T-helper 17 cell (primary cell): ENCODE measurements at regions not wholly inside any gene's neighbourhood (a gene's known extent, or its start where the extent isn't known, plus 50 kb on each side); places are given as distances from the start of the nearest gene placed in this dataset.
"Not testable (repeated sequence)": the region's sequence is repeated elsewhere in the genome, so short reads cannot be mapped to it uniquely, and the experiment has no call there.

Source experiments
- ATAC-seq: fragments of 150-1000 bp; cut with Tn5 transposase; 2 replicates; pipeline ENCODE4 v1.10.0; 2021; ENCODE audit warnings: mild to moderate bottlenecking, moderate library complexity
- DNase-seq, 3 donors: peaks; one replicate each; pipeline versions ENCODE4 v3.0.0 to v3.0.0-alpha.2; 2020 to 2021
- H3K9me3 ChIP-seq: one replicate; pipeline ENCODE4 v1.7.0; 2013; ENCODE audit warnings: low read length, mild to moderate bottlenecking; ENCODE audit not compliant: control insufficient read depth, poor library complexity, severe bottlenecking
- H3K27ac Mint-ChIP-seq: one replicate; pipeline ENCODE4 v1.8.0; 2022; ENCODE audit warnings: mild to moderate bottlenecking, moderate library complexity, mixed read lengths
- H3K27me3 Mint-ChIP-seq: one replicate; pipeline ENCODE4 v1.8.0; 2022; ENCODE audit warnings: mixed read lengths
- H3K36me3 Mint-ChIP-seq: one replicate; pipeline ENCODE4 v1.8.0; 2022; ENCODE audit warnings: low read depth, mixed read lengths
- H3K4me1 Mint-ChIP-seq: one replicate; pipeline ENCODE4 v1.8.0; 2022; ENCODE audit warnings: mild to moderate bottlenecking, mixed read lengths
- H3K4me3 Mint-ChIP-seq: one replicate; pipeline ENCODE4 v1.8.0; 2022; ENCODE audit warnings: mild to moderate bottlenecking, moderate library complexity, mixed read lengths

GRCh38 chr4:186845137-186845842 is 121.6 kb upstream of the FAT1 start:
- Mint-ChIP-seq H3K36me3 (no peaks in the 10 kb centered on the region), H3K27ac (no peak overlapping the region), H3K27me3 (no peaks in the 10 kb centered on the region), H3K4me3 (no peak overlapping the region), H3K4me1 (no peaks in the 10 kb centered on the region)
- DNase-seq: no peak
- no peak for ATAC-seq
- peaks cover 2% of the 10 kb centered on the region for H3K9me3 ChIP-seq

GRCh38 chr4:186846426-186846825 is 122.8 kb upstream of the FAT1 start:
- DNase-seq (no peak), ATAC-seq (no peak)
- Mint-ChIP-seq H3K4me3 (no peak overlapping the region), H3K36me3 (no peaks in the 10 kb centered on the region), H3K27ac (no peak overlapping the region), H3K27me3 (no peaks in the 10 kb centered on the region), H3K4me1 (no peaks in the 10 kb centered on the region)
- peaks cover 2% of the 10 kb centered on the region for H3K9me3 ChIP-seq

GRCh38 chr4:186847429-186848131 is 123.9 kb upstream of the FAT1 start:
- ATAC-seq, H3K27me3 Mint-ChIP-seq, H3K27ac Mint-ChIP-seq, H3K9me3 ChIP-seq, H3K36me3 Mint-ChIP-seq, H3K4me1 Mint-ChIP-seq, H3K4me3 Mint-ChIP-seq, DNase-seq: not testable (repeated sequence)

- DNase-seq (no peak), ATAC-seq (no peak)
- no peaks in the 10 kb centered on the region for H3K36me3 Mint-ChIP-seq
- peaks cover 2% of the 10 kb centered on the region for H3K9me3 ChIP-seq
- no peak overlapping the region for H3K27ac Mint-ChIP-seq
- no peaks in the 10 kb centered on the region for H3K27me3 Mint-ChIP-seq
- no peaks in the 10 kb centered on the region for H3K4me1 Mint-ChIP-seq
- H3K4me3 Mint-ChIP-seq: no peak overlapping the region
Measured at GRCh38 chr4:186848437-186848836, 124.8 kb upstream of the FAT1 start.

GRCh38 chr4:186851291-186852072 is 127.8 kb upstream of the FAT1 start:
- Mint-ChIP-seq H3K27me3 (no peaks in the 10 kb centered on the region), H3K4me3 (no peak overlapping the region), H3K4me1 (no peaks in the 10 kb centered on the region), H3K27ac (no peak overlapping the region), H3K36me3 (no peaks in the 10 kb centered on the region)
- DNase-seq (no peak), ATAC-seq (no peak)
- no peaks in the 10 kb centered on the region for H3K9me3 ChIP-seq

- Mint-ChIP-seq H3K27me3 (no peaks in the 10 kb centered on the region), H3K4me1 (no peaks in the 10 kb centered on the region), H3K27ac (no peak overlapping the region), H3K4me3 (no peak overlapping the region), H3K36me3 (no peaks in the 10 kb centered on the region)
- ATAC-seq: no peak
- no peaks in the 10 kb centered on the region for H3K9me3 ChIP-seq
- no peak for DNase-seq
Measured at GRCh38 chr4:186852073-186852420, 128.4 kb upstream of the FAT1 start.

GRCh38 chr4:186852964-186853391 is 129.3 kb upstream of the FAT1 start:
- ATAC-seq: no peak
- DNase-seq: no peak
- Mint-ChIP-seq H3K27ac (no peak overlapping the region), H3K4me3 (no peak overlapping the region), H3K36me3 (no peaks in the 10 kb centered on the region), H3K27me3 (no peaks in the 10 kb centered on the region), H3K4me1 (no peaks in the 10 kb centered on the region)
- no peaks in the 10 kb centered on the region for H3K9me3 ChIP-seq

GRCh38 chr4:186854256-186854655 is 130.6 kb upstream of the FAT1 start:
- no peaks in the 10 kb centered on the region for H3K9me3 ChIP-seq
- DNase-seq (no peak), ATAC-seq (no peak)
- no peaks in the 10 kb centered on the region for H3K27me3 Mint-ChIP-seq
- H3K4me3 Mint-ChIP-seq: no peak overlapping the region
- H3K27ac Mint-ChIP-seq: no peak overlapping the region
- no peaks in the 10 kb centered on the region for H3K4me1 Mint-ChIP-seq
- no peaks in the 10 kb centered on the region for H3K36me3 Mint-ChIP-seq

- Mint-ChIP-seq H3K27ac (no peak overlapping the region), H3K27me3 (no peaks in the 10 kb centered on the region), H3K36me3 (no peaks in the 10 kb centered on the region), H3K4me1 (no peaks in the 10 kb centered on the region), H3K4me3 (no peak overlapping the region)
- ATAC-seq (no peak), DNase-seq (no peak)
- H3K9me3 ChIP-seq: no peaks in the 10 kb centered on the region
Measured at GRCh38 chr4:186855111-186855510, 131.5 kb upstream of the FAT1 start.

GRCh38 chr4:186857793-186858192 is 134.1 kb upstream of the FAT1 start:
- Mint-ChIP-seq H3K27ac (no peak overlapping the region), H3K36me3 (no peaks in the 10 kb centered on the region)
- ATAC-seq: no peak

GRCh38 chr4:186858355-186858754 is 134.7 kb upstream of the FAT1 start:
- H3K36me3 Mint-ChIP-seq: no peaks in the 10 kb centered on the region
- H3K4me3 Mint-ChIP-seq: no peak overlapping the region
- no peaks in the 10 kb centered on the region for H3K27me3 Mint-ChIP-seq
- H3K4me1 Mint-ChIP-seq: no peaks in the 10 kb centered on the region
- H3K27ac Mint-ChIP-seq: no peak overlapping the region
- H3K9me3 ChIP-seq: no peaks in the 10 kb centered on the region
- no peak for ATAC-seq
- no peak for DNase-seq

More at GRCh38 chr4:186857793-186858192, 134.1 kb upstream of the FAT1 start:
- Mint-ChIP-seq H3K4me1 (no peaks in the 10 kb centered on the region), H3K4me3 (no peak overlapping the region), H3K27me3 (no peaks in the 10 kb centered on the region)
- H3K9me3 ChIP-seq: no peaks in the 10 kb centered on the region
- no peak for DNase-seq

GRCh38 chr4:186859420-186859819 is 135.8 kb upstream of the FAT1 start:
- ATAC-seq: no peak
- H3K4me3 Mint-ChIP-seq: no peak overlapping the region
- no peak for DNase-seq
- H3K36me3 Mint-ChIP-seq: no peaks in the 10 kb centered on the region
- no peaks in the 10 kb centered on the region for H3K4me1 Mint-ChIP-seq
- no peak overlapping the region for H3K27ac Mint-ChIP-seq
- no peaks in the 10 kb centered on the region for H3K9me3 ChIP-seq
- H3K27me3 Mint-ChIP-seq: no peaks in the 10 kb centered on the region

- no peak overlapping the region for H3K4me3 Mint-ChIP-seq
- no peaks in the 10 kb centered on the region for H3K9me3 ChIP-seq
- H3K27me3 Mint-ChIP-seq: no peaks in the 10 kb centered on the region
- DNase-seq (no peak), ATAC-seq (no peak)
- no peaks in the 10 kb centered on the region for H3K4me1 Mint-ChIP-seq
- no peaks in the 10 kb centered on the region for H3K36me3 Mint-ChIP-seq
- H3K27ac Mint-ChIP-seq: no peak overlapping the region
Measured at GRCh38 chr4:186861317-186861716, 137.7 kb upstream of the FAT1 start.
